Lung (tissue), 11 donors: ENCODE measurements at regions not wholly inside any gene's neighbourhood (a gene's known extent, or its start where the extent isn't known, plus 50 kb on each side); places are given as distances from the start of the nearest gene placed in this dataset.

Experiments used
- ATAC-seq: fragments of 200-7000 bp; cut with Tn5 transposase; one replicate; pipeline ENCODE4 v1.9.1; 2020; ENCODE audit warnings: moderate number of reproducible peaks; ENCODE audit not compliant: insufficient read depth, low FRiP score
- DNase-seq, 3 donors: peaks; one replicate each; pipeline ENCODE4 v3.0.0-alpha.2; 2013 to 2017
- H3K27ac ChIP-seq, 2 donors: one replicate each; pipeline ENCODE4 v1.5.1; 2013; ENCODE audit warnings: mild to moderate bottlenecking in 2 of 2, moderate library complexity in 2 of 2, control low read depth in 1 of 2, inconsistent platforms in 1 of 2, low read depth in 1 of 2, low read length in 1 of 2
- H3K27me3 ChIP-seq, 3 donors: one replicate each; pipeline ENCODE4 v1.5.1; 2013; ENCODE audit warnings: low read length in 2 of 3; ENCODE audit not compliant: control insufficient read depth in 3 of 3, insufficient read depth in 3 of 3
- H3K36me3 ChIP-seq, 4 donors: one replicate each; pipeline ENCODE4 v1.5.1; 2013; ENCODE audit warnings: low read length in 4 of 4, mild to moderate bottlenecking in 1 of 4, moderate library complexity in 1 of 4; ENCODE audit not compliant: control insufficient read depth in 4 of 4, insufficient read depth in 4 of 4
- H3K4me1 ChIP-seq, 5 donors: one replicate each; pipeline ENCODE4 v1.5.1; 2013; ENCODE audit warnings: low read length in 5 of 5, mild to moderate bottlenecking in 2 of 5, moderate library complexity in 1 of 5; ENCODE audit not compliant: control insufficient read depth in 5 of 5, insufficient read depth in 5 of 5
- H3K4me3 ChIP-seq: one replicate; pipeline ENCODE4 v1.5.1; 2013; ENCODE audit warnings: mild to moderate bottlenecking, control low read depth, moderate library complexity
- H3K9ac ChIP-seq, 2 donors: one replicate each; pipeline ENCODE4 v1.5.1; 2013; ENCODE audit warnings: low read length in 2 of 2, control low read depth in 1 of 2; ENCODE audit not compliant: insufficient read depth in 1 of 2
- H3K9me3 ChIP-seq, 4 donors: one replicate each; pipeline ENCODE4 v1.5.1; 2013; ENCODE audit warnings: low read length in 3 of 4, mild to moderate bottlenecking in 1 of 4, moderate library complexity in 1 of 4; ENCODE audit not compliant: control insufficient read depth in 4 of 4, insufficient read depth in 3 of 4
- CTCF ChIP-seq: IDR thresholded peaks from 2 replicates; pipeline ENCODE4 v1.5.1; 2012; ENCODE audit warnings: mild to moderate bottlenecking; ENCODE audit errors: control extremely low read depth, extremely low read depth
- WGBS, 2 donors: extraction: QIAGEN DNeasy Blood & Tissue Kit; methylation state at CpG; one replicate each; pipeline ENCODE4 v1.1.7; 2013; 5-methylcytosine and 5-hydroxymethylcytosine counted together
- donor health status: control.
- donor health status: control.
- donor health status: Bipolar disorder and iron deficiency.
- donor health status: healthy.
- donor health status: DM: yes; HTN: yes; CAD: no.

GRCh38 chr2:239540174-239540573 is 139.4 kb upstream of the HDAC4 start:
- H3K27ac ChIP-seq, result no peak overlapping the region
- H3K36me3 ChIP-seq, result no peaks in the 10 kb centered on the region
- no peak overlapping the region for H3K4me3 ChIP-seq
- WGBS, 2 donors, result 73 to 74% methylated on average over 7 of the region's 7 CpGs
- H3K27me3 ChIP-seq, result no peaks in the 10 kb centered on the region
- ATAC-seq (no peak), DNase-seq (no peak)
- H3K9me3 ChIP-seq, result peaks cover 0 to 5% (median 0%) of the 10 kb centered on the region in 4 donors
- peaks cover 0 to 9% (median 0%) of the 10 kb centered on the region in 5 donors for H3K4me1 ChIP-seq
- no peak overlapping the region for H3K9ac ChIP-seq
- TF ChIP-seq CTCF, result no peak

GRCh38 chr2:239539776-239540100 is 138.9 kb upstream of the HDAC4 start:
- no peak overlapping the region for H3K9ac ChIP-seq
- H3K27ac ChIP-seq, result no peak overlapping the region
- WGBS, 2 donors, result 82 to 87% methylated on average over 11 of the region's 11 CpGs

GRCh38 chr2:239539083-239539775 is 138.4 kb upstream of the HDAC4 start:
- WGBS, 2 donors, result 80 to 84% methylated on average over 7 of the region's 7 CpGs
- H3K4me1 ChIP-seq, result peaks cover 0 to 3% (median 0%) of the 10 kb centered on the region in 5 donors
- no peak for DNase-seq

More at GRCh38 chr2:239539776-239540100, 138.9 kb upstream of the HDAC4 start:
- peaks cover 0 to 8% (median 0%) of the 10 kb centered on the region in 4 donors for H3K9me3 ChIP-seq
- ATAC-seq, result no peak
- no peak for DNase-seq
- no peaks in the 10 kb centered on the region for H3K36me3 ChIP-seq
- H3K4me3 ChIP-seq, result no peak overlapping the region
- no peaks in the 10 kb centered on the region for H3K27me3 ChIP-seq
- no peak for TF ChIP-seq CTCF
- peaks cover 0 to 8% (median 0%) of the 10 kb centered on the region in 5 donors for H3K4me1 ChIP-seq

More at GRCh38 chr2:239539083-239539775, 138.4 kb upstream of the HDAC4 start:
- no peak for ATAC-seq
- no peak overlapping the region for H3K27ac ChIP-seq
- H3K4me3 ChIP-seq, result no peak overlapping the region
- peaks cover 0 to 12% (median 0%) of the 10 kb centered on the region in 4 donors for H3K9me3 ChIP-seq
- TF ChIP-seq CTCF, result no peak
- no peaks in the 10 kb centered on the region for H3K36me3 ChIP-seq
- H3K9ac ChIP-seq, result no peak overlapping the region
- H3K27me3 ChIP-seq, result no peaks in the 10 kb centered on the region
